NCI-H1417 (cell line): ENCODE measurements at regions not wholly inside any gene's neighbourhood (a gene's known extent, or its start where the extent isn't known, plus 50 kb on each side); places are given as distances from the start of the nearest gene placed in this dataset.
"Not testable (repeated sequence)": the region's sequence is repeated elsewhere in the genome, so short reads cannot be mapped to it uniquely, and the experiment has no call there.

Experiments used
- DNase-seq, 3 experiments: peaks; one replicate each; lab custom pipeline; 2025; lab: John Stamatoyannopoulos, UW

- peak; percentile 73 to 95 (median 93) for DNase-seq
These were observed 196.2 kb upstream of the ALG10 start for GRCh38 chr12:33825986-33826602.

GRCh38 chr12:33828326-33828725 lies 194.0 kb upstream of the ALG10 start:
- DNase-seq = peak in 2 of 3 experiments; percentile 9 to 33

- no peak for DNase-seq
These were observed 192.2 kb upstream of the ALG10 start for GRCh38 chr12:33830070-33830469.

- no peak for DNase-seq
These were observed 189.4 kb upstream of the ALG10 start for GRCh38 chr12:33832900-33833299.

- DNase-seq = peak in 1 of 3 experiments; percentile 46
These were observed 187.6 kb upstream of the ALG10 start for GRCh38 chr12:33834672-33835071.

GRCh38 chr12:33876618-33877017 lies 145.7 kb upstream of the ALG10 start:
- DNase-seq = no peak

- DNase-seq = no peak
These were observed 129.9 kb upstream of the ALG10 start for GRCh38 chr12:33892425-33892824.

GRCh38 chr12:33920460-33920859 lies 101.8 kb upstream of the ALG10 start:
- DNase-seq = not testable (repeated sequence)

GRCh38 chr12:33926095-33926494 lies 96.2 kb upstream of the ALG10 start:
- DNase-seq = no peak

- not testable (repeated sequence) for DNase-seq
These were observed 84.6 kb upstream of the ALG10 start for GRCh38 chr12:33937669-33938068.

GRCh38 chr12:33942172-33942571 lies 80.1 kb upstream of the ALG10 start:
- no peak for DNase-seq

- DNase-seq = no peak
These were observed 77.4 kb upstream of the ALG10 start for GRCh38 chr12:33944703-33945437.

- no peak for DNase-seq
These were observed 76.9 kb upstream of the ALG10 start for GRCh38 chr12:33945438-33945784.

GRCh38 chr12:33966219-33966618 lies 56.1 kb upstream of the ALG10 start:
- DNase-seq = not testable (repeated sequence)

- DNase-seq = no peak
These were observed 54.5 kb upstream of the ALG10 start for GRCh38 chr12:33967760-33968159.
